ENCODE measurements at regions not wholly inside any gene's neighbourhood (a gene's known extent, or its start where the extent isn't known, plus 50 kb on each side); places are given as distances from the start of the nearest gene placed in this dataset.

- Histone ChIP-seq H3K4me3 (no peak overlapping the region), H3K4me1 (no peaks in the 10 kb centered on the region), H3K9me3 (no peaks in the 10 kb centered on the region), H3K27ac (no peak overlapping the region), H3K27me3 (peaks cover 7 to 48% (median 37%) of the 10 kb centered on the region in 7 donors), H3K36me3 (no peaks in the 10 kb centered on the region)
- TF ChIP-seq CTCF (IDR thresholded peaks at IDR 0.05), result no peak
- no peak for DNase-seq
- intact Hi-C loops (cut with DNase I), result no loop called here
- 56 to 61% methylated on average over 4 of the region's 4 CpGs for WGBS, 2 donors
- no peak for ATAC-seq
Observed at GRCh38 chr13:53204598-53204997, 176.0 kb downstream of the OLFM4 start.

GRCh38 chr13:53206455-53206854 lies 177.8 kb downstream of the OLFM4 start:
- 0 to 19% methylated on average over 1 of the region's 1 CpG for WGBS, 2 donors
- Histone ChIP-seq H3K27ac (no peak overlapping the region), H3K9me3 (no peaks in the 10 kb centered on the region), H3K27me3 (peaks cover 3 to 36% (median 20%) of the 10 kb centered on the region in 7 donors), H3K36me3 (no peaks in the 10 kb centered on the region), H3K4me3 (no peak overlapping the region), H3K4me1 (no peaks in the 10 kb centered on the region)
- intact Hi-C loops (cut with DNase I), result no loop called here
- ATAC-seq (no peak), DNase-seq (no peak)
- TF ChIP-seq CTCF (IDR thresholded peaks at IDR 0.05), result peak in 4 of 9 donors; percentile 6 to 22 (median 16)

- H3K4me1 ChIP-seq, result no peaks in the 10 kb centered on the region
- intact Hi-C loops (cut with DNase I), result no loop called here
Observed at GRCh38 chr13:53207556-53207955, 178.9 kb downstream of the OLFM4 start.

GRCh38 chr13:53214433-53214832 lies 185.8 kb downstream of the OLFM4 start:
- DNase-seq (no peak), ATAC-seq (no peak)
- Histone ChIP-seq H3K27me3 (peaks cover 0 to 20% (median 3%) of the 10 kb centered on the region in 7 donors), H3K4me3 (no peak overlapping the region), H3K36me3 (no peaks in the 10 kb centered on the region), H3K27ac (no peak overlapping the region), H3K4me1 (no peaks in the 10 kb centered on the region), H3K9me3 (no peaks in the 10 kb centered on the region)
- WGBS, 2 donors, result 51 to 57% methylated on average over 4 of the region's 4 CpGs
- no peak for TF ChIP-seq CTCF (IDR thresholded peaks at IDR 0.05)
- intact Hi-C loops (cut with DNase I), result no loop called here

More at GRCh38 chr13:53207556-53207955, 178.9 kb downstream of the OLFM4 start:
- 62 to 76% methylated on average over 3 of the region's 3 CpGs for WGBS, 2 donors
- ATAC-seq, result no peak
- TF ChIP-seq CTCF (IDR thresholded peaks at IDR 0.05), result no peak
- Histone ChIP-seq H3K27me3 (peaks cover 0 to 28% (median 11%) of the 10 kb centered on the region in 7 donors), H3K9me3 (no peaks in the 10 kb centered on the region), H3K27ac (no peak overlapping the region), H3K36me3 (no peaks in the 10 kb centered on the region), H3K4me3 (no peak overlapping the region)
- no peak for DNase-seq
